GM23338 (cell line): ENCODE measurements at regions not wholly inside any gene's neighbourhood (a gene's known extent, or its start where the extent isn't known, plus 50 kb on each side); places are given as distances from the start of the nearest gene placed in this dataset.

Experiments used
- ATAC-seq: fragments of 200-7000 bp; cut with Tn5 transposase; 3 replicates; pipeline ENCODE4 v1.9.1; 2020
- DNase-seq: peaks from one replicate; pipeline ENCODE4 v3.0.0-alpha.2; 2015; ENCODE audit warnings: low spot score
- H2AFZ ChIP-seq: fragments of 200-600 bp; sonication (generic); 2 replicates; pipeline ENCODE4 v1.8.0; 2016; ENCODE audit warnings: antibody characterized with exemption, mild to moderate bottlenecking, moderate library complexity
- H3F3A ChIP-seq: fragments of 200-600 bp; sonication (generic); replicated peaks from 2 replicates; pipeline ENCODE4 v1.8.0; 2017; ENCODE audit warnings: antibody characterized with exemption, mixed run types, low read depth
- H3K27ac ChIP-seq: fragments of 200-600 bp; sonication (generic); 2 replicates; pipeline ENCODE4 v1.6.1; 2016; ENCODE audit warnings: low read depth
- H3K27me3 ChIP-seq: fragments of 200-600 bp; sonication (generic); 2 replicates; pipeline ENCODE4 v1.8.0; 2016; ENCODE audit warnings: mild to moderate bottlenecking, mixed run types, moderate library complexity; ENCODE audit not compliant: insufficient read depth
- H3K36me3 ChIP-seq: fragments of 200-600 bp; sonication (generic); 2 replicates; pipeline ENCODE4 v1.8.0; 2016; ENCODE audit warnings: mild to moderate bottlenecking; ENCODE audit not compliant: insufficient read depth
- H3K4me1 ChIP-seq: fragments of 200-600 bp; sonication (generic); 2 replicates; pipeline ENCODE4 v1.8.0; 2016; ENCODE audit warnings: mild to moderate bottlenecking, moderate library complexity; ENCODE audit not compliant: insufficient read depth
- H3K4me2 ChIP-seq: fragments of 200-600 bp; sonication (generic); 2 replicates; pipeline ENCODE4 v1.7.1; 2017; ENCODE audit warnings: mixed run types
- H3K4me3 ChIP-seq: fragments of 200-600 bp; sonication (generic); 2 replicates; pipeline ENCODE4 v1.6.1; 2016; ENCODE audit warnings: mixed run types
- H3K79me2 ChIP-seq: fragments of 200-600 bp; sonication (generic); replicated peaks from 2 replicates; pipeline ENCODE4 v1.8.0; 2017; ENCODE audit warnings: mild to moderate bottlenecking; ENCODE audit not compliant: insufficient read depth
- H3K9me2 ChIP-seq: fragments of 200-600 bp; sonication (generic); 2 replicates; pipeline ENCODE4 v1.8.0; 2017; ENCODE audit not compliant: insufficient read depth
- H4K20me1 ChIP-seq: fragments of 200-600 bp; sonication (generic); replicated peaks from 2 replicates; pipeline ENCODE4 v1.8.0; 2017; ENCODE audit warnings: mild to moderate bottlenecking; ENCODE audit not compliant: insufficient read depth
- H3K27ac Mint-ChIP-seq: 2 replicates; pipeline ENCODE4 v1.8.0; 2020; ENCODE audit warnings: inconsistent platforms, mild to moderate bottlenecking, moderate library complexity, mixed read lengths
- H3K27me3 Mint-ChIP-seq: 3 replicates; pipeline ENCODE4 v1.8.0; 2022; ENCODE audit warnings: low read depth, mild to moderate bottlenecking, moderate library complexity, mixed read lengths, inconsistent platforms; ENCODE audit not compliant: insufficient read depth, poor library complexity
- H3K36me3 Mint-ChIP-seq: 3 replicates; pipeline ENCODE4 v1.8.0; 2021; ENCODE audit warnings: low read depth, mild to moderate bottlenecking, inconsistent platforms, moderate library complexity, mixed read lengths
- H3K4me1 Mint-ChIP-seq: 3 replicates; pipeline ENCODE4 v1.8.0; 2020; ENCODE audit warnings: mild to moderate bottlenecking, inconsistent platforms, mixed read lengths
- H3K4me3 Mint-ChIP-seq: 3 replicates; pipeline ENCODE4 v1.8.0; 2021; ENCODE audit warnings: moderate library complexity, mild to moderate bottlenecking, inconsistent platforms, mixed read lengths
- H3K9me3 Mint-ChIP-seq: 3 replicates; pipeline ENCODE4 v1.8.0; 2020; ENCODE audit warnings: moderate library complexity, mild to moderate bottlenecking, inconsistent platforms, mixed read lengths
- CREB1 ChIP-seq: fragments of 250-450 bp; sonication (Bioruptor Pico); IDR thresholded peaks from 2 replicates; pipeline ENCODE4 v1.5.0; 2020; ENCODE audit warnings: low read depth, mild to moderate bottlenecking, moderate library complexity
- EZH2 ChIP-seq: fragments of 200-600 bp; sonication (generic); IDR thresholded peaks from one replicate; pipeline ENCODE4 v1.8.0; 2017; ENCODE audit warnings: antibody characterized with exemption, mild to moderate bottlenecking, low read depth; ENCODE audit not compliant: unreplicated experiment
- EZH2phosphoT487 ChIP-seq: fragments of 200-600 bp; sonication (generic); IDR thresholded peaks from one replicate; pipeline ENCODE4 v1.8.1; 2018; ENCODE audit warnings: antibody characterized with exemption; ENCODE audit not compliant: unreplicated experiment
- JUNB ChIP-seq: IDR thresholded peaks from one replicate; pipeline ENCODE4 v1.6.1; 2016; ENCODE audit warnings: antibody characterized with exemption; ENCODE audit not compliant: unreplicated experiment
- NANOG ChIP-seq: IDR thresholded peaks from 2 replicates; pipeline ENCODE4 v1.6.1; 2016; ENCODE audit warnings: antibody characterized with exemption, borderline replicate concordance
- POLR2AphosphoS5 ChIP-seq: IDR thresholded peaks from 2 replicates; pipeline ENCODE4 v1.6.1; 2016; ENCODE audit warnings: antibody characterized with exemption, low read depth
- STAT1 ChIP-seq: IDR thresholded peaks from one replicate; pipeline ENCODE4 v1.6.1; 2016; ENCODE audit warnings: antibody characterized with exemption; ENCODE audit not compliant: unreplicated experiment
- ZNF114 ChIP-seq: fragments of 250-450 bp; sonication (Bioruptor Pico); IDR thresholded peaks from 2 replicates; pipeline ENCODE4 v1.5.0; 2020; ENCODE audit warnings: mild to moderate bottlenecking, moderate library complexity
- ZNF331 ChIP-seq: fragments of 250-450 bp; sonication (Bioruptor Pico); IDR thresholded peaks from 2 replicates; pipeline ENCODE4 v1.5.0; 2020; ENCODE audit warnings: low read depth, mild to moderate bottlenecking, moderate library complexity
- TF ChIP-seq, protein P1 (sequence below): IDR thresholded peaks from 2 replicates; pipeline ENCODE4 v1.6.1; 2016; ENCODE audit warnings: antibody characterized with exemption
- TF ChIP-seq, protein P2 (sequence below): IDR thresholded peaks from one replicate; pipeline ENCODE4 v1.6.1; 2018; ENCODE audit warnings: antibody characterized with exemption; ENCODE audit not compliant: unreplicated experiment
- TF ChIP-seq, protein P3 (sequence below): fragments of 250-450 bp; sonication (Bioruptor Pico); IDR thresholded peaks from 2 replicates; pipeline ENCODE4 v1.5.0; 2020; ENCODE audit warnings: mild to moderate bottlenecking, moderate library complexity
- TF ChIP-seq, protein P4 (sequence below), 2 experiments: fragments of 200-600 bp in 1 of 2; sonication (generic) in 1 of 2; conservative IDR thresholded peaks; 2 replicates each; pipeline versions ENCODE4 v1.5.1 to v1.6.1; 2016 to 2017; ENCODE audit warnings: antibody characterized with exemption in 2 of 2, low read depth in 2 of 2, mild to moderate bottlenecking in 2 of 2, moderate library complexity in 1 of 2

DNA sequence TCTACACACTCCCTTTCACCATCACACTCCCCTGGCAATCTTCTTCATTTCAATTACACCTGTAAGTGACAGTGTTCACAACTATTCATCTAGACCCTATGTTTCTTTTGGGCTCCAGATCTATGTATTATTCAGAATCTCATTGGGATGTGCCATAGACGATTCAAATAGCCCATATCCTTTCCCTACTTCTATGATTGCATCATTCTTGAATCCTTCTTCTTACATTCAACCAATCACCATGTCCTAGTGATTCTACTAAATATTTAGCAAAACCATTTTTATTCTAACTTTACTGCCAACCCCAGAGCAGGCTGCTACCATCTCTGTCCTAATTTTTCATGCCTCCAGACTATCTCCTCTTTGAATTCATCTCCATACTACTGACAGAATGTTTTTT is 106.4 kb downstream of the TDRD15 start:
- H3F3A ChIP-seq, result no peaks in the 10 kb centered on the region
- H3K4me3 ChIP-seq, result no peak overlapping the region
- no peaks in the 10 kb centered on the region for H3K36me3 ChIP-seq
- Mint-ChIP-seq H3K4me3 (no peak overlapping the region), H3K9me3 (no peaks in the 10 kb centered on the region), H3K27me3 (no peaks in the 10 kb centered on the region), H3K4me1 (peaks cover 8% of the 10 kb centered on the region), H3K27ac (peak overlapping the region; percentile 7; the same call in 1 of the 2 replicates), H3K36me3 (no peaks in the 10 kb centered on the region)
- no peak overlapping the region for H3K4me2 ChIP-seq
- no peaks in the 10 kb centered on the region for H4K20me1 ChIP-seq
- no peaks in the 10 kb centered on the region for H3K27me3 ChIP-seq
- H3K27ac ChIP-seq, result no peak overlapping the region
- no peak overlapping the region for H2AFZ ChIP-seq
- DNase-seq (no peak), ATAC-seq (no peak)
- no peaks in the 10 kb centered on the region for H3K4me1 ChIP-seq
- TF ChIP-seq, protein P1, sequence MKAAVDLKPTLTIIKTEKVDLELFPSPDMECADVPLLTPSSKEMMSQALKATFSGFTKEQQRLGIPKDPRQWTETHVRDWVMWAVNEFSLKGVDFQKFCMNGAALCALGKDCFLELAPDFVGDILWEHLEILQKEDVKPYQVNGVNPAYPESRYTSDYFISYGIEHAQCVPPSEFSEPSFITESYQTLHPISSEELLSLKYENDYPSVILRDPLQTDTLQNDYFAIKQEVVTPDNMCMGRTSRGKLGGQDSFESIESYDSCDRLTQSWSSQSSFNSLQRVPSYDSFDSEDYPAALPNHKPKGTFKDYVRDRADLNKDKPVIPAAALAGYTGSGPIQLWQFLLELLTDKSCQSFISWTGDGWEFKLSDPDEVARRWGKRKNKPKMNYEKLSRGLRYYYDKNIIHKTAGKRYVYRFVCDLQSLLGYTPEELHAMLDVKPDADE, result no peak
- TF ChIP-seq POLR2AphosphoS5 (no peak), STAT1 (no peak), ZNF331 (no peak), EZH2phosphoT487 (no peak), ZNF114 (no peak), EZH2 (no peak), NANOG (no peak), CREB1 (CRISPR knock-in tag) (no peak), JUNB (no peak)
- TF ChIP-seq, protein P2, sequence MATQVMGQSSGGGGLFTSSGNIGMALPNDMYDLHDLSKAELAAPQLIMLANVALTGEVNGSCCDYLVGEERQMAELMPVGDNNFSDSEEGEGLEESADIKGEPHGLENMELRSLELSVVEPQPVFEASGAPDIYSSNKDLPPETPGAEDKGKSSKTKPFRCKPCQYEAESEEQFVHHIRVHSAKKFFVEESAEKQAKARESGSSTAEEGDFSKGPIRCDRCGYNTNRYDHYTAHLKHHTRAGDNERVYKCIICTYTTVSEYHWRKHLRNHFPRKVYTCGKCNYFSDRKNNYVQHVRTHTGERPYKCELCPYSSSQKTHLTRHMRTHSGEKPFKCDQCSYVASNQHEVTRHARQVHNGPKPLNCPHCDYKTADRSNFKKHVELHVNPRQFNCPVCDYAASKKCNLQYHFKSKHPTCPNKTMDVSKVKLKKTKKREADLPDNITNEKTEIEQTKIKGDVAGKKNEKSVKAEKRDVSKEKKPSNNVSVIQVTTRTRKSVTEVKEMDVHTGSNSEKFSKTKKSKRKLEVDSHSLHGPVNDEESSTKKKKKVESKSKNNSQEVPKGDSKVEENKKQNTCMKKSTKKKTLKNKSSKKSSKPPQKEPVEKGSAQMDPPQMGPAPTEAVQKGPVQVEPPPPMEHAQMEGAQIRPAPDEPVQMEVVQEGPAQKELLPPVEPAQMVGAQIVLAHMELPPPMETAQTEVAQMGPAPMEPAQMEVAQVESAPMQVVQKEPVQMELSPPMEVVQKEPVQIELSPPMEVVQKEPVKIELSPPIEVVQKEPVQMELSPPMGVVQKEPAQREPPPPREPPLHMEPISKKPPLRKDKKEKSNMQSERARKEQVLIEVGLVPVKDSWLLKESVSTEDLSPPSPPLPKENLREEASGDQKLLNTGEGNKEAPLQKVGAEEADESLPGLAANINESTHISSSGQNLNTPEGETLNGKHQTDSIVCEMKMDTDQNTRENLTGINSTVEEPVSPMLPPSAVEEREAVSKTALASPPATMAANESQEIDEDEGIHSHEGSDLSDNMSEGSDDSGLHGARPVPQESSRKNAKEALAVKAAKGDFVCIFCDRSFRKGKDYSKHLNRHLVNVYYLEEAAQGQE, result no peak
- TF ChIP-seq, protein P3, sequence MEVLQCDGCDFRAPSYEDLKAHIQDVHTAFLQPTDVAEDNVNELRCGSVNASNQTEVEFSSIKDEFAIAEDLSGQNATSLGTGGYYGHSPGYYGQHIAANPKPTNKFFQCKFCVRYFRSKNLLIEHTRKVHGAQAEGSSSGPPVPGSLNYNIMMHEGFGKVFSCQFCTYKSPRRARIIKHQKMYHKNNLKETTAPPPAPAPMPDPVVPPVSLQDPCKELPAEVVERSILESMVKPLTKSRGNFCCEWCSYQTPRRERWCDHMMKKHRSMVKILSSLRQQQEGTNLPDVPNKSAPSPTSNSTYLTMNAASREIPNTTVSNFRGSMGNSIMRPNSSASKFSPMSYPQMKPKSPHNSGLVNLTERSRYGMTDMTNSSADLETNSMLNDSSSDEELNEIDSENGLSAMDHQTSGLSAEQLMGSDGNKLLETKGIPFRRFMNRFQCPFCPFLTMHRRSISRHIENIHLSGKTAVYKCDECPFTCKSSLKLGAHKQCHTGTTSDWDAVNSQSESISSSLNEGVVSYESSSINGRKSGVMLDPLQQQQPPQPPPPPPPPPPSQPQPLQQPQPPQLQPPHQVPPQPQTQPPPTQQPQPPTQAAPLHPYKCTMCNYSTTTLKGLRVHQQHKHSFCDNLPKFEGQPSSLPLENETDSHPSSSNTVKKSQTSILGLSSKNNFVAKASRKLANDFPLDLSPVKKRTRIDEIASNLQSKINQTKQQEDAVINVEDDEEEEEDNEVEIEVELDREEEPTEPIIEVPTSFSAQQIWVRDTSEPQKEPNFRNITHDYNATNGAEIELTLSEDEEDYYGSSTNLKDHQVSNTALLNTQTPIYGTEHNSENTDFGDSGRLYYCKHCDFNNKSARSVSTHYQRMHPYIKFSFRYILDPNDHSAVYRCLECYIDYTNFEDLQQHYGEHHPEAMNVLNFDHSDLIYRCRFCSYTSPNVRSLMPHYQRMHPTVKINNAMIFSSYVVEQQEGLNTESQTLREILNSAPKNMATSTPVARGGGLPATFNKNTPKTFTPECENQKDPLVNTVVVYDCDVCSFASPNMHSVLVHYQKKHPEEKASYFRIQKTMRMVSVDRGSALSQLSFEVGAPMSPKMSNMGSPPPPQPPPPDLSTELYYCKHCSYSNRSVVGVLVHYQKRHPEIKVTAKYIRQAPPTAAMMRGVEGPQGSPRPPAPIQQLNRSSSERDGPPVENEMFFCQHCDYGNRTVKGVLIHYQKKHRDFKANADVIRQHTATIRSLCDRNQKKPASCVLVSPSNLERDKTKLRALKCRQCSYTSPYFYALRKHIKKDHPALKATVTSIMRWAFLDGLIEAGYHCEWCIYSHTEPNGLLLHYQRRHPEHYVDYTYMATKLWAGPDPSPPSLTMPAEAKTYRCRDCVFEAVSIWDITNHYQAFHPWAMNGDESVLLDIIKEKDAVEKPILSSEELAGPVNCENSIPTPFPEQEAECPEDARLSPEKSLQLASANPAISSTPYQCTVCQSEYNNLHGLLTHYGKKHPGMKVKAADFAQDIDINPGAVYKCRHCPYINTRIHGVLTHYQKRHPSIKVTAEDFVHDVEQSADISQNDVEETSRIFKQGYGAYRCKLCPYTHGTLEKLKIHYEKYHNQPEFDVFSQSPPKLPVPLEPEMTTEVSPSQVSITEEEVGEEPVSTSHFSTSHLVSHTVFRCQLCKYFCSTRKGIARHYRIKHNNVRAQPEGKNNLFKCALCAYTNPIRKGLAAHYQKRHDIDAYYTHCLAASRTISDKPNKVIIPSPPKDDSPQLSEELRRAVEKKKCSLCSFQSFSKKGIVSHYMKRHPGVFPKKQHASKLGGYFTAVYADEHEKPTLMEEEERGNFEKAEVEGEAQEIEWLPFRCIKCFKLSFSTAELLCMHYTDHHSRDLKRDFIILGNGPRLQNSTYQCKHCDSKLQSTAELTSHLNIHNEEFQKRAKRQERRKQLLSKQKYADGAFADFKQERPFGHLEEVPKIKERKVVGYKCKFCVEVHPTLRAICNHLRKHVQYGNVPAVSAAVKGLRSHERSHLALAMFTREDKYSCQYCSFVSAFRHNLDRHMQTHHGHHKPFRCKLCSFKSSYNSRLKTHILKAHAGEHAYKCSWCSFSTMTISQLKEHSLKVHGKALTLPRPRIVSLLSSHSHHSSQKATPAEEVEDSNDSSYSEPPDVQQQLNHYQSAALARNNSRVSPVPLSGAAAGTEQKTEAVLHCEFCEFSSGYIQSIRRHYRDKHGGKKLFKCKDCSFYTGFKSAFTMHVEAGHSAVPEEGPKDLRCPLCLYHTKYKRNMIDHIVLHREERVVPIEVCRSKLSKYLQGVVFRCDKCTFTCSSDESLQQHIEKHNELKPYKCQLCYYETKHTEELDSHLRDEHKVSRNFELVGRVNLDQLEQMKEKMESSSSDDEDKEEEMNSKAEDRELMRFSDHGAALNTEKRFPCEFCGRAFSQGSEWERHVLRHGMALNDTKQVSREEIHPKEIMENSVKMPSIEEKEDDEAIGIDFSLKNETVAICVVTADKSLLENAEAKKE (CRISPR knock-in tag), result no peak
- TF ChIP-seq, protein P4, sequence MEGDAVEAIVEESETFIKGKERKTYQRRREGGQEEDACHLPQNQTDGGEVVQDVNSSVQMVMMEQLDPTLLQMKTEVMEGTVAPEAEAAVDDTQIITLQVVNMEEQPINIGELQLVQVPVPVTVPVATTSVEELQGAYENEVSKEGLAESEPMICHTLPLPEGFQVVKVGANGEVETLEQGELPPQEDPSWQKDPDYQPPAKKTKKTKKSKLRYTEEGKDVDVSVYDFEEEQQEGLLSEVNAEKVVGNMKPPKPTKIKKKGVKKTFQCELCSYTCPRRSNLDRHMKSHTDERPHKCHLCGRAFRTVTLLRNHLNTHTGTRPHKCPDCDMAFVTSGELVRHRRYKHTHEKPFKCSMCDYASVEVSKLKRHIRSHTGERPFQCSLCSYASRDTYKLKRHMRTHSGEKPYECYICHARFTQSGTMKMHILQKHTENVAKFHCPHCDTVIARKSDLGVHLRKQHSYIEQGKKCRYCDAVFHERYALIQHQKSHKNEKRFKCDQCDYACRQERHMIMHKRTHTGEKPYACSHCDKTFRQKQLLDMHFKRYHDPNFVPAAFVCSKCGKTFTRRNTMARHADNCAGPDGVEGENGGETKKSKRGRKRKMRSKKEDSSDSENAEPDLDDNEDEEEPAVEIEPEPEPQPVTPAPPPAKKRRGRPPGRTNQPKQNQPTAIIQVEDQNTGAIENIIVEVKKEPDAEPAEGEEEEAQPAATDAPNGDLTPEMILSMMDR (conservative IDR thresholded peaks at IDR 0.05; ENCODE audit: low read depth in 2 of 2), result no peak
- no peaks in the 10 kb centered on the region for H3K79me2 ChIP-seq
- no peaks in the 10 kb centered on the region for H3K9me2 ChIP-seq
